Progenitor cell of endocrine pancreas (in vitro differentiated cells): ENCODE measurements at regions not wholly inside any gene's neighbourhood (a gene's known extent, or its start where the extent isn't known, plus 50 kb on each side); places are given as distances from the start of the nearest gene placed in this dataset.

ENCODE experiments used
- DNase-seq: peaks from one replicate; pipeline ENCODE4 v3.0.0; 2021; ENCODE audit warnings: low spot score; ENCODE audit not compliant: unreplicated experiment
- H3K27ac Mint-ChIP-seq: 2 replicates; pipeline ENCODE4 v1.8.0; 2021; ENCODE audit warnings: mild to moderate bottlenecking, moderate library complexity, mixed read lengths
- H3K27me3 Mint-ChIP-seq: 2 replicates; pipeline ENCODE4 v1.8.0; 2021; ENCODE audit warnings: mixed read lengths
- H3K36me3 Mint-ChIP-seq: 2 replicates; pipeline ENCODE4 v1.8.0; 2022; ENCODE audit warnings: mixed read lengths; ENCODE audit not compliant: insufficient read depth
- H3K4me1 Mint-ChIP-seq: 2 replicates; pipeline ENCODE4 v1.8.0; 2021; ENCODE audit warnings: low read depth, mixed read lengths
- H3K4me3 Mint-ChIP-seq: 2 replicates; pipeline ENCODE4 v1.8.0; 2021; ENCODE audit warnings: low read depth, mild to moderate bottlenecking, moderate library complexity, mixed read lengths
- H3K9me3 Mint-ChIP-seq: 2 replicates; pipeline ENCODE4 v1.8.0; 2021; ENCODE audit warnings: low read depth, mixed read lengths
- TF ChIP-seq, protein P1 (sequence below): fragments of 200-600 bp; sonication (generic); IDR thresholded peaks from one replicate; pipeline ENCODE4 v1.5.0; 2021; ENCODE audit warnings: antibody characterized with exemption, mild to moderate bottlenecking; ENCODE audit not compliant: unreplicated experiment

DNA sequence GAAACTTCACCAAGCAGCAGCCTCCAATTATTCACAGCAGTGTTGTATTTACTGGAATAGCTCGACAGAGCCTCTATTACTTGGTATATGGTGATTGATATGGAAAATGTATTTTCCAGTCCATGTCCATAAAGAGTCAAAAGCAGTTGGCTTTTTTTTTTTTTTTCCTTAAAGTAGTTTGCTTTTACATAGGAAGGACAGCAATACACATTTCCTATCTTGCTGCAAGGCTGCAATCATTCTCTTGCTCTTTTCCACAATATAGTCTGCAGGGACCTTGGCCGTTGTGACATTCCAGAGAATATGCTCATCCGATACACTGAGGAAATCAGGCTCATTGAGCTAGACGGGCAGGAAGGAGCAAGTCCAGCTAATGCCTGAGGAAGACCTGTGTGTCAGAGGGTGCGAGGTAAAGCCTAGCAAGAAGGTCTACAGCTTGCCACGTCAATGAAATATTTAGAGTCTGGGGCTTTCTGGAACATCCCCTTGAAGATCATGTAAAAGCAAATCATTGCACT is 131.1 kb downstream of the ENGASE start:
- Mint-ChIP-seq H3K27me3 (peaks cover 63% of the 10 kb centered on the region), H3K27ac (no peak overlapping the region), H3K4me3 (no peak overlapping the region)

GRCh38 chr17:79204261-79204660 is 129.6 kb downstream of the ENGASE start:
- no peak overlapping the region for H3K27ac Mint-ChIP-seq
- no peaks in the 10 kb centered on the region for H3K4me1 Mint-ChIP-seq
- DNase-seq, result no peak
- peaks cover 57% of the 10 kb centered on the region for H3K27me3 Mint-ChIP-seq
- H3K4me3 Mint-ChIP-seq, result no peak overlapping the region
- H3K36me3 Mint-ChIP-seq, result no peaks in the 10 kb centered on the region
- no peaks in the 10 kb centered on the region for H3K9me3 Mint-ChIP-seq
- TF ChIP-seq, protein P1, sequence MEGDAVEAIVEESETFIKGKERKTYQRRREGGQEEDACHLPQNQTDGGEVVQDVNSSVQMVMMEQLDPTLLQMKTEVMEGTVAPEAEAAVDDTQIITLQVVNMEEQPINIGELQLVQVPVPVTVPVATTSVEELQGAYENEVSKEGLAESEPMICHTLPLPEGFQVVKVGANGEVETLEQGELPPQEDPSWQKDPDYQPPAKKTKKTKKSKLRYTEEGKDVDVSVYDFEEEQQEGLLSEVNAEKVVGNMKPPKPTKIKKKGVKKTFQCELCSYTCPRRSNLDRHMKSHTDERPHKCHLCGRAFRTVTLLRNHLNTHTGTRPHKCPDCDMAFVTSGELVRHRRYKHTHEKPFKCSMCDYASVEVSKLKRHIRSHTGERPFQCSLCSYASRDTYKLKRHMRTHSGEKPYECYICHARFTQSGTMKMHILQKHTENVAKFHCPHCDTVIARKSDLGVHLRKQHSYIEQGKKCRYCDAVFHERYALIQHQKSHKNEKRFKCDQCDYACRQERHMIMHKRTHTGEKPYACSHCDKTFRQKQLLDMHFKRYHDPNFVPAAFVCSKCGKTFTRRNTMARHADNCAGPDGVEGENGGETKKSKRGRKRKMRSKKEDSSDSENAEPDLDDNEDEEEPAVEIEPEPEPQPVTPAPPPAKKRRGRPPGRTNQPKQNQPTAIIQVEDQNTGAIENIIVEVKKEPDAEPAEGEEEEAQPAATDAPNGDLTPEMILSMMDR, result no peak

More for the DNA sequence above, 131.1 kb downstream of the ENGASE start:
- TF ChIP-seq, protein P1, result no peak
- Mint-ChIP-seq H3K36me3 (no peaks in the 10 kb centered on the region), H3K4me1 (no peaks in the 10 kb centered on the region), H3K9me3 (no peaks in the 10 kb centered on the region)
- DNase-seq, result no peak

DNA sequence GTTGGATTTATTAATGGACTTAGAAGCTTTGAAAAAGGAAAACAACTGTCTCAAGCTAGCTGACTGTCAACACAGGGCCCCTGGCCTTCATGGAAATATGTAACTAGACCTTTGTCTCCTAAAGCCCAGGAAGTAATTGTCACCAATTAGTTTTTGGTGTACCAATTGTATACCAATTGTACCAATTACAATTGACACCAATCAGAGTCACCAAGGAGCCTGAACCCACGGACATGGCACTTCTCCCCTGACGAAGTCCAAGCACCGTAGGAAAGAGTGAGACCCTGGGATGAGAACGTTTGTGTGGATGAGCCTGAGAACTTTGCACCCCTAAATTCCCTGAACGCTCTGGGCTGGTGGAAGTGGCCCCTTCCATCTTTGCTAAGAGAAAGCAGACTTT is 129.0 kb downstream of the ENGASE start:
- TF ChIP-seq, protein P1, result no peak
- no peak for DNase-seq
- Mint-ChIP-seq H3K27me3 (peaks cover 58% of the 10 kb centered on the region), H3K4me1 (no peaks in the 10 kb centered on the region), H3K36me3 (no peaks in the 10 kb centered on the region), H3K9me3 (no peaks in the 10 kb centered on the region), H3K4me3 (no peak overlapping the region), H3K27ac (no peak overlapping the region)

GRCh38 chr17:79203016-79203415 is 128.4 kb downstream of the ENGASE start:
- Mint-ChIP-seq H3K4me3 (no peak overlapping the region), H3K36me3 (no peaks in the 10 kb centered on the region), H3K27me3 (peaks cover 62% of the 10 kb centered on the region), H3K4me1 (no peaks in the 10 kb centered on the region), H3K27ac (no peak overlapping the region), H3K9me3 (no peaks in the 10 kb centered on the region)
- TF ChIP-seq, protein P1, result no peak
- no peak for DNase-seq

GRCh38 chr17:79202480-79202879 is 127.9 kb downstream of the ENGASE start:
- TF ChIP-seq, protein P1, result no peak
- no peak overlapping the region for H3K4me3 Mint-ChIP-seq
- H3K36me3 Mint-ChIP-seq, result no peaks in the 10 kb centered on the region
- H3K9me3 Mint-ChIP-seq, result no peaks in the 10 kb centered on the region
- no peak for DNase-seq
- peaks cover 58% of the 10 kb centered on the region for H3K27me3 Mint-ChIP-seq
- no peak overlapping the region for H3K27ac Mint-ChIP-seq
- H3K4me1 Mint-ChIP-seq, result no peaks in the 10 kb centered on the region
